NCI-H2029 treated with DMSO at 0.1 percent for 48 hours (cell line): ENCODE measurements at regions not wholly inside any gene's neighbourhood (a gene's known extent, or its start where the extent isn't known, plus 50 kb on each side); places are given as distances from the start of the nearest gene placed in this dataset.
"Not testable (repeated sequence)": the region's sequence is repeated elsewhere in the genome, so short reads cannot be mapped to it uniquely, and the experiment has no call there.

Source experiments
- DNase-seq: peaks from one replicate; lab custom pipeline; 2025; lab: John Stamatoyannopoulos, UW

GRCh38 chr5:1667648-1668140 lies 131.9 kb downstream of the MRPL36 start:
- DNase-seq: no peak

GRCh38 chr5:1666812-1667588 lies 132.6 kb downstream of the MRPL36 start:
- DNase-seq: no peak

GRCh38 chr5:1666221-1666620 lies 133.4 kb downstream of the MRPL36 start:
- no peak for DNase-seq

GRCh38 chr5:1665803-1666202 lies 133.8 kb downstream of the MRPL36 start:
- no peak for DNase-seq

- no peak for DNase-seq
Observed at GRCh38 chr5:1665231-1665630, 134.4 kb downstream of the MRPL36 start.

DNA sequence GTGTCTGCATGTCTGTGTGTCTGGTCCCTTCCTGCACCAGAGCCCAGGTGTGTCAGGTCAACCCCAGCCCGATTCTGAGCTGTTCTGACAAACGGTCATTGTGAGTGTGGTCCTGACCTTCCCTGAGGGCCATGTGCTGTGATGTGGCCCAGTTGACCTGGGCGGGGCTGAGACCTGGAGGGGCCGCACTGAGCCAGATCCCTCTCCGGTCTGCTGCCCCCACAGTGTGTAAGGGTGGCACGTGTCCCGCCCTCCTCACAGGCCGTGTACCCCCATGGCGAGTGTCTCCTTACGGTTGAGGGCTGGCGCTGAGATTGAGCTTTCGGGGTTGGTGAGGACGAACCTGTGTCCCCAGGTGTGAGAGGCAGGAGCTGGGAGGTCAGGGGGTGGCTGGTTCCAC lies 136.5 kb downstream of the MRPL36 start:
- no peak for DNase-seq

DNA sequence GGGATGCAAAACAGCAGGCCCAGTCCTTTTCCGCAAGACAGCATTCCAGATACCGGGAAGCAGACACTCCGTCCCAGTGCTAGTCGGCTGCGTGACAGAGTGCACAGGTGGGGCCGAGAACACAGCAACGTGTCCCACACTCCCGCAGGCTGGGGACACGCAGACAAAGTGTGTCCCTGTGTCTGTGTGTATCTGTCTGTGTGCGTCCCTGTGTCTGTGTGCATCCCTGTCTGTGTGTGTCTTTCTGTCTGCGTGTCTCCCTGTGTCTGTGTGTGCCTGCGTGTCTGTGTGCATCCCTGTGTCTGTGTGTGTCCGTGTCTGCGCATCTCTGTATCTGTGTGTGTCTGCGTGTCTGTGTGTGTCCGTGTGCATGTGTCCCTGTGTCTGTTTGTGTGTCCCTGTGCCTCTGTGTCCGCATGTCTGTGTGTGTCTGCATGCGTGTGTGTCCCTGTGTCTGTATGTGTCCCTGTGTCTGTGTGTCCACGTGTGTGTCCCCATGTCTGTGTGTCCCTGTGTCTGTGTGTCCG lies 137.0 kb downstream of the MRPL36 start:
- DNase-seq: no peak

- no peak for DNase-seq
Observed at GRCh38 chr5:1661831-1662558, 137.6 kb downstream of the MRPL36 start.

GRCh38 chr5:1661311-1661710 lies 137.6 kb upstream of the LPCAT1 start:
- no peak for DNase-seq

DNA sequence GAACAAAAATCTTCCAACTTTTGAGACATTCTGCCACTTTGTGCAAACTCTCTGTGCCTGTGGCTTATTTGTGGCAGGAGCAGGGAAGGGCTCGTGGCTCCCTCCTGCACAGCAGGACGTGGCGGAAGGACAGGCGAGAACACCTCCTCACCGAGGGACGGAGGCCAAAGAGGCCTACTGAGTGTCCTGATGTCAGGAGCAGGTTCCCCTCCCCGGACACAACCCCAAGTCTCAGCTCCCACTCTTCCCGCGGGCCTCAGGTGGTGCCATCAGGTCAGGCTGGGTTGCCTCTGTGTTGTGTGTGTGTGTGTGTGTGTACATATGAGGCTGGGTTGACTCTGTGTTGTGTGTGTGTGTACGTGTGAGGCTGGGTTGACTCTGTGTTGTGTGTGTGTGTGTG lies 136.8 kb upstream of the LPCAT1 start:
- DNase-seq: no peak

GRCh38 chr5:1660001-1660400 lies 136.2 kb upstream of the LPCAT1 start:
- DNase-seq: no peak

- DNase-seq: no peak
Observed at GRCh38 chr5:1659100-1659981, 135.6 kb upstream of the LPCAT1 start.

- no peak for DNase-seq
Observed at GRCh38 chr5:1658665-1659064, 134.9 kb upstream of the LPCAT1 start.

GRCh38 chr5:1657161-1657741 lies 133.5 kb upstream of the LPCAT1 start:
- DNase-seq: no peak

DNA sequence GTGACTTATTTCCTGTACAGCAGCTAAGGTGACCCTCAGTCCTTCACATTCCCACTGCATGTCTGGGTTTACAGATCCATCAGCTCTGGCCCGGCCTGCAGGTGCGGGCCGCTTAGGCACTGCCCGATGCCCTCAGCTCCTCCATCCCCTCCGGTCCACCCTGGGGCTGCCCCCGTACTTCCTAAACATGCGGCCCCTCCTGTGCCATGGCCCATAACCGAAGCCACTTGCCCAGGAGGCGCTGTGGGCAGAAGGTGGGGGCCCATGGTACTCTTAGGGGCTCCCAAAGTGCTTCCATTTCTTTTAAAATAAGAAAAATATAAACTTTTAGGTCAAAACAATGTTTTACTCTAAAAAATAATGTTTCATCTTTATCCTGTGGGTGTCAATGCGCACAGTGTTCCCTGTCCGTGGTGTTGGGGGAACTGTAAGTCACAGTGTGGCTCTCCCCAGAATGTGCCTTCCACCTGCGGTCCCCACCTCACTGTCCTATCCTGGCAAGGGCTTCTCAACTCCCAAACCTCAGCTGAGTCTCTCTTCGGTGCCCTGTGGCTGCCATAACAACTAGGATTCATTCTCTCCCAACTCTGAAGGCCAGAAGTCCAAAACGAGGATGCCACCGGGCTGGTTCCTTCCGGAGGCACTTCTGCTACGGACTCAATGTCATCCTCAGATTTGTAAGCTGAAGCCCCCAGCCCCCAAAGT lies 132.7 kb upstream of the LPCAT1 start:
- DNase-seq: no peak

DNA sequence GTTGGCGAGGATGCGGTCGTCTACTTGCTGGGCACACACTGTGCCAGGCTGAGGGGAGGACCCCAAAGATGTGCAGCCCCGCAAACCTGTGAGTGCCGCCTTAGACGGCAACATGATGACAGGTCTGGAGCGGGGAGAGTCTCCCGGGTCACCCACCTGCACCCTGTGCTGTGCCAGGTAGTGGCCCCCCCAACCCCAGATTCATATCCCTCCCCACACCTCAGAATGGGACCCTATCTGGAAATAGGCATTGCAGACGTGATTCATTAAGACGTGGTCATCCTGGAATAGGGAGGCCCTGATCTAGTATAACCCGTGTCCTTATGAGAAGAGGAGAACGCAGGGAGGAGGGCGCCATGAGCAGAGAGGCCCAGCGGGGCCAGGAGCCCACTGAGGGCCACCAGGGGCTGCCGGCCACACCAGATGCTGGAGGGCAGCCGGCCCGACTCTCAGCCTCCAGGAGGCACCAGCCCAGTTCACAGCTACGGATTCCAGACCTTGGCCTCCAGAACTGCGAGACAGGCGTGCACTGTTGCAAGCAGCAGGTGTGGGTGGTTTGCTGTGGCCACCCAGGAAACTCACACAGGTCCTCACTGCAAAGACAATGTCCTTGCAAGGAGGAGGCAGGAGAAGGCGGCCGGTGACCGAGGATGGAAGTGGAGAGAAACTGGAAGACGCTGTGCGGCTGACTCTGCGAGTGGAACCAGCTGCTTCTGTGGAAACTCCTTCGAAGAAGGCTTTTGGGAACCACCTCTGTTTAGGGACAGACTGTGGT lies 131.9 kb upstream of the LPCAT1 start:
- DNase-seq: no peak

- DNase-seq: no peak
Observed at GRCh38 chr5:1654786-1655495, 131.2 kb upstream of the LPCAT1 start.

GRCh38 chr5:1653698-1654651 lies 130.2 kb upstream of the LPCAT1 start:
- not testable (repeated sequence) for DNase-seq
